HCT116 (cell line): ENCODE measurements at regions not wholly inside any gene's neighbourhood (a gene's known extent, or its start where the extent isn't known, plus 50 kb on each side); places are given as distances from the start of the nearest gene placed in this dataset.

Source experiments
- ATAC-seq: fragments of 200-7000 bp; cut with Tn5 transposase; 2 replicates; pipeline ENCODE4 v1.9.1; 2020; ENCODE audit warnings: mild to moderate bottlenecking, moderate library complexity
- BruUV-seq: library from RNA; stranded (reverse); fragments of 400-500 nt; replicated peaks from 2 replicates; lab custom pipeline; 2021; lab: Mats Ljungman, UMichigan
- CTCF ChIA-PET: fragments of 300-600 bp; sonication (Branson Sonifier 250); formaldehyde crosslinking; loops from one replicate; lab custom pipeline; 2021; ENCODE audit warnings: antibody characterized with exemption; lab: Charles Lee
- POLR2A ChIA-PET: fragments of 300-600, 350-600 bp; sonication (Branson Sonifier 250); formaldehyde crosslinking; loops from one replicate; lab custom pipeline; 2021; ENCODE audit warnings: antibody characterized with exemption; lab: Charles Lee
- RAD21 ChIA-PET, 2 experiments: fragments of 300-600 bp; sonication (Branson Sonifier 250); formaldehyde crosslinking; loops; one replicate each; lab custom pipeline; 2023; ENCODE audit warnings: low total read pairs in 2 of 2; ENCODE audit not compliant: uncharacterized antibody in 2 of 2, unreplicated experiment in 2 of 2, low non-redundant PET in 1 of 2; lab: Charles Lee
- DNase-seq: peaks from one replicate; pipeline ENCODE4 v3.0.0-alpha.2; 2010; ENCODE audit warnings: low read depth, low spot score
- H2AFZ ChIP-seq: fragments of 200-600 bp; shearing (Covaris generic), sonication (generic); 2 replicates; pipeline ENCODE4 v1.6.1; 2017; ENCODE audit warnings: low read depth, mixed run types, mixed read lengths, antibody characterized with exemption, low read length; ENCODE audit not compliant: poor library complexity, severe bottlenecking
- H3K27ac ChIP-seq: 2 replicates; pipeline ENCODE4 v1.5.1; 2012; ENCODE audit warnings: low read depth, low read length
- H3K27me3 ChIP-seq: fragments of 200-600 bp; sonication (generic); 2 replicates; pipeline ENCODE4 v1.6.1; 2016; ENCODE audit warnings: mixed run types, low read length, mixed read lengths; ENCODE audit not compliant: insufficient read depth
- H3K36me3 ChIP-seq, 2 experiments: fragments of 200-500 bp in 1 of 2; fragments of 200-600 bp in 1 of 2; sonication (Bioruptor generic) in 1 of 2; sonication (generic) in 1 of 2; 2 replicates each; pipeline versions ENCODE4 v1.5.1 to v1.6.1; 2014 to 2016; ENCODE audit warnings: low read length in 2 of 2, inconsistent platforms in 1 of 2, mixed read lengths in 1 of 2, mixed run types in 1 of 2; ENCODE audit not compliant: insufficient read depth in 2 of 2, control insufficient read depth in 1 of 2
- H3K4me1 ChIP-seq, 2 experiments: fragments of 200-600 bp in 1 of 2; sonication (generic) in 1 of 2; 2 replicates each; pipeline versions ENCODE4 v1.5.1 to v1.6.1; 2012 to 2017; ENCODE audit warnings: low read length in 2 of 2, inconsistent platforms in 1 of 2, mild to moderate bottlenecking in 1 of 2, mixed read lengths in 1 of 2, mixed run types in 1 of 2, moderate library complexity in 1 of 2; ENCODE audit not compliant: insufficient read depth in 2 of 2, control insufficient read depth in 1 of 2
- H3K4me2 ChIP-seq: fragments of 200-600 bp; sonication (generic); 2 replicates; pipeline ENCODE4 v1.6.1; 2017; ENCODE audit warnings: mixed run types, low read length, mixed read lengths
- H3K4me3 ChIP-seq, 2 experiments: fragments of 200-600 bp in 1 of 2; sonication (generic) in 1 of 2; replicated peaks in 1 of 2; 2 replicates each; pipeline ENCODE4 v1.5.1; 2011 to 2016; ENCODE audit warnings: low read length in 2 of 2, control low read depth in 1 of 2, low read depth in 1 of 2, mild to moderate bottlenecking in 1 of 2, mixed read lengths in 1 of 2, mixed run types in 1 of 2
- H3K79me2 ChIP-seq: fragments of 200-600 bp; sonication (generic); 2 replicates; pipeline ENCODE4 v1.6.1; 2017; ENCODE audit warnings: mild to moderate bottlenecking, mixed run types, low read length, moderate library complexity, mixed read lengths; ENCODE audit not compliant: insufficient read depth
- H3K9ac ChIP-seq: fragments of 200-600 bp; sonication (generic); 2 replicates; pipeline ENCODE4 v1.6.1; 2016; ENCODE audit warnings: low read length, mixed read lengths
- H3K9me2 ChIP-seq: fragments of 200-600 bp; sonication (generic), shearing (Covaris generic); 2 replicates; pipeline ENCODE4 v1.6.1; 2017; ENCODE audit warnings: mixed run types, mild to moderate bottlenecking, moderate library complexity; ENCODE audit not compliant: insufficient read depth
- H3K9me3 ChIP-seq, 2 experiments: fragments of 200-500 bp in 1 of 2; fragments of 200-600 bp in 1 of 2; sonication (Bioruptor generic) in 1 of 2; sonication (generic) in 1 of 2; 2 replicates each; pipeline ENCODE4 v1.6.1; 2014 to 2017; ENCODE audit warnings: low read length in 2 of 2, mixed read lengths in 2 of 2, inconsistent platforms in 1 of 2, low read depth in 1 of 2, mild to moderate bottlenecking in 1 of 2, mixed run types in 1 of 2, moderate library complexity in 1 of 2; ENCODE audit not compliant: control insufficient read depth in 1 of 2, insufficient read depth in 1 of 2
- H4K20me1 ChIP-seq: fragments of 200-600 bp; sonication (generic), shearing (Covaris generic); 2 replicates; pipeline ENCODE4 v1.6.1; 2017; ENCODE audit warnings: mixed run types, mild to moderate bottlenecking, moderate library complexity; ENCODE audit not compliant: insufficient read depth
- CBX3 ChIP-seq: IDR thresholded peaks from 2 replicates; pipeline ENCODE4 v1.6.1; 2012; ENCODE audit warnings: low read depth
- CEBPB ChIP-seq: IDR thresholded peaks from 2 replicates; pipeline ENCODE4 v1.6.1; 2012; ENCODE audit warnings: low read depth
- EGR1 ChIP-seq: IDR thresholded peaks from 2 replicates; pipeline ENCODE4 v1.6.1; 2012; ENCODE audit warnings: low read depth
- EZH2 ChIP-seq: fragments of 200-600 bp; sonication (generic); IDR thresholded peaks from 2 replicates; pipeline ENCODE4 v1.6.1; 2017; ENCODE audit warnings: antibody characterized with exemption, mixed run types
- EZH2phosphoT487 ChIP-seq: fragments of 200-600 bp; IDR thresholded peaks from 2 replicates; pipeline ENCODE4 v1.6.1; 2018; ENCODE audit warnings: antibody characterized with exemption, borderline replicate concordance
- JUND ChIP-seq: IDR thresholded peaks from 2 replicates; pipeline ENCODE4 v1.6.1; 2012
- POLR2A ChIP-seq: IDR thresholded peaks from 2 replicates; pipeline ENCODE4 v1.7.0; 2011; ENCODE audit warnings: borderline replicate concordance; ENCODE audit not compliant: insufficient read depth, insufficient read length; ENCODE audit errors: extremely low read depth
- POLR2AphosphoS5 ChIP-seq: IDR thresholded peaks from 2 replicates; pipeline ENCODE4 v1.6.1; 2011; ENCODE audit warnings: mild to moderate bottlenecking, low read depth, low read length, moderate library complexity
- SIN3A ChIP-seq: IDR thresholded peaks from 2 replicates; pipeline ENCODE4 v1.6.1; 2012; ENCODE audit warnings: low read depth
- SP1 ChIP-seq: IDR thresholded peaks from 2 replicates; pipeline ENCODE4 v1.6.1; 2012; ENCODE audit warnings: low read depth
- TCF7L2 ChIP-seq: IDR thresholded peaks from 2 replicates; pipeline ENCODE4 v1.7.0; 2011; ENCODE audit warnings: borderline replicate concordance, inconsistent platforms; ENCODE audit not compliant: insufficient read depth, insufficient read length; ENCODE audit errors: extremely low read depth
- ZFX ChIP-seq: fragments of 450-650 bp; IDR thresholded peaks from 2 replicates; pipeline ENCODE4 v1.6.1; 2017
- ZNF274 ChIP-seq: fragments of 200-500 bp; sonication (Bioruptor generic); IDR thresholded peaks from 2 replicates; pipeline ENCODE4 v1.6.1; 2014; ENCODE audit warnings: mild to moderate bottlenecking, low read depth, low read length, inconsistent platforms
- intact Hi-C: fragments of 100-400 bp; cut with micrococcal nuclease; formaldehyde crosslinking; loops from 2 replicates; pipeline ENCODE4 v1.10.0; 2022
- TF ChIP-seq, protein P1 (sequence below): IDR thresholded peaks from 2 replicates; pipeline ENCODE4 v1.6.1; 2012
- TF ChIP-seq, protein P2 (sequence below), 3 experiments: fragments of 200-600 bp in 1 of 3; sonication (generic) in 1 of 3; IDR thresholded peaks in 2 of 3; conservative IDR thresholded peaks in 1 of 3; 2 replicates each; pipeline ENCODE4 v1.5.1; 2012 to 2017; ENCODE audit warnings: low read depth in 2 of 3, low read length in 2 of 3, antibody characterized with exemption in 1 of 3, borderline replicate concordance in 1 of 3, control low read depth in 1 of 3, mild to moderate bottlenecking in 1 of 3, mixed read lengths in 1 of 3, mixed run types in 1 of 3, moderate library complexity in 1 of 3; ENCODE audit not compliant: insufficient read depth in 1 of 3
- TF ChIP-seq, protein P3 (sequence below): IDR thresholded peaks from 2 replicates; pipeline ENCODE4 v1.6.1; 2012
- TF ChIP-seq, protein P4 (sequence below): IDR thresholded peaks from 2 replicates; pipeline ENCODE4 v1.6.1; 2011; ENCODE audit warnings: mild to moderate bottlenecking, low read length, moderate library complexity; ENCODE audit not compliant: insufficient replicate concordance; ENCODE audit errors: extremely low read depth

DNA sequence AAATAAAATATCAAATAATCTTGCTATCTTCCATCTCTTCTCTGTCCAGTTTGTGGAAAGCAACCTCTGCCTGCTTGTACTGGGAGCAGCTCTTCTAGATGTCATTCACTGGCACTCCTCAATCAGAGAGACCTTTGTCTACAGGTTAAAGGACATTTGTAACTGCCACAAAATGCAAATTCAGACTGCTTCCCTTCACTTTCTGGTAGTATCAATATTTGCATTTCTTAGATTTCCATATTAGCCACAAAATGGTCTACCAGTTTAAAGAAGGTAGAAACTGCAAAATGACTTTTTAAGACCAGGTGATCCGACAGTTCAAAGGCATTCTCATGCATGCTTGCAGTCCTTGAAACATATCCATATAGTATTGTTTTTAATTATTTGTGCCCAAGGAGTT is 51.7 kb upstream of the RCN1 start:
- Histone ChIP-seq H3K9me3 (no peaks in the 10 kb centered on the region), H3K4me3 (no peak overlapping the region), H3K4me1 (no peaks in the 10 kb centered on the region), H2AFZ (no peak overlapping the region), H3K36me3 (no peaks in the 10 kb centered on the region), H3K27ac (no peak overlapping the region)
- RAD21 ChIA-PET: no interaction called here
- intact Hi-C loops: no loop called here
- DNase-seq: no peak
- TF ChIP-seq, protein P1, sequence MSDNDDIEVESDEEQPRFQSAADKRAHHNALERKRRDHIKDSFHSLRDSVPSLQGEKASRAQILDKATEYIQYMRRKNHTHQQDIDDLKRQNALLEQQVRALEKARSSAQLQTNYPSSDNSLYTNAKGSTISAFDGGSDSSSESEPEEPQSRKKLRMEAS: no peak
- no peak for TF ChIP-seq TCF7L2
- TF ChIP-seq CEBPB: no peak
- TF ChIP-seq EGR1: no peak
- TF ChIP-seq, protein P2, sequence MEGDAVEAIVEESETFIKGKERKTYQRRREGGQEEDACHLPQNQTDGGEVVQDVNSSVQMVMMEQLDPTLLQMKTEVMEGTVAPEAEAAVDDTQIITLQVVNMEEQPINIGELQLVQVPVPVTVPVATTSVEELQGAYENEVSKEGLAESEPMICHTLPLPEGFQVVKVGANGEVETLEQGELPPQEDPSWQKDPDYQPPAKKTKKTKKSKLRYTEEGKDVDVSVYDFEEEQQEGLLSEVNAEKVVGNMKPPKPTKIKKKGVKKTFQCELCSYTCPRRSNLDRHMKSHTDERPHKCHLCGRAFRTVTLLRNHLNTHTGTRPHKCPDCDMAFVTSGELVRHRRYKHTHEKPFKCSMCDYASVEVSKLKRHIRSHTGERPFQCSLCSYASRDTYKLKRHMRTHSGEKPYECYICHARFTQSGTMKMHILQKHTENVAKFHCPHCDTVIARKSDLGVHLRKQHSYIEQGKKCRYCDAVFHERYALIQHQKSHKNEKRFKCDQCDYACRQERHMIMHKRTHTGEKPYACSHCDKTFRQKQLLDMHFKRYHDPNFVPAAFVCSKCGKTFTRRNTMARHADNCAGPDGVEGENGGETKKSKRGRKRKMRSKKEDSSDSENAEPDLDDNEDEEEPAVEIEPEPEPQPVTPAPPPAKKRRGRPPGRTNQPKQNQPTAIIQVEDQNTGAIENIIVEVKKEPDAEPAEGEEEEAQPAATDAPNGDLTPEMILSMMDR (IDR thresholded peaks at IDR 0.05 in 2 of 3, conservative IDR thresholded peaks at IDR 0.05 in 1 of 3; ENCODE audit: borderline replicate concordance in 1 of 3, insufficient read depth in 1 of 3, low read depth in 2 of 3, low read length in 2 of 3): no peak
- no peak for TF ChIP-seq EZH2phosphoT487
- no peak for TF ChIP-seq POLR2A
- TF ChIP-seq, protein P3, sequence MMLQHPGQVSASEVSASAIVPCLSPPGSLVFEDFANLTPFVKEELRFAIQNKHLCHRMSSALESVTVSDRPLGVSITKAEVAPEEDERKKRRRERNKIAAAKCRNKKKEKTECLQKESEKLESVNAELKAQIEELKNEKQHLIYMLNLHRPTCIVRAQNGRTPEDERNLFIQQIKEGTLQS: no peak
- TF ChIP-seq SIN3A: no peak
- no peak for TF ChIP-seq JUND
- no peak for TF ChIP-seq EZH2
- no peak for TF ChIP-seq ZNF274
- no peak for TF ChIP-seq ZFX
- no peak for TF ChIP-seq SP1
- TF ChIP-seq, protein P4, sequence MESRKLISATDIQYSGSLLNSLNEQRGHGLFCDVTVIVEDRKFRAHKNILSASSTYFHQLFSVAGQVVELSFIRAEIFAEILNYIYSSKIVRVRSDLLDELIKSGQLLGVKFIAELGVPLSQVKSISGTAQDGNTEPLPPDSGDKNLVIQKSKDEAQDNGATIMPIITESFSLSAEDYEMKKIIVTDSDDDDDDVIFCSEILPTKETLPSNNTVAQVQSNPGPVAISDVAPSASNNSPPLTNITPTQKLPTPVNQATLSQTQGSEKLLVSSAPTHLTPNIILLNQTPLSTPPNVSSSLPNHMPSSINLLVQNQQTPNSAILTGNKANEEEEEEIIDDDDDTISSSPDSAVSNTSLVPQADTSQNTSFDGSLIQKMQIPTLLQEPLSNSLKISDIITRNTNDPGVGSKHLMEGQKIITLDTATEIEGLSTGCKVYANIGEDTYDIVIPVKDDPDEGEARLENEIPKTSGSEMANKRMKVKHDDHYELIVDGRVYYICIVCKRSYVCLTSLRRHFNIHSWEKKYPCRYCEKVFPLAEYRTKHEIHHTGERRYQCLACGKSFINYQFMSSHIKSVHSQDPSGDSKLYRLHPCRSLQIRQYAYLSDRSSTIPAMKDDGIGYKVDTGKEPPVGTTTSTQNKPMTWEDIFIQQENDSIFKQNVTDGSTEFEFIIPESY: no peak
- TF ChIP-seq CBX3: no peak
- TF ChIP-seq POLR2AphosphoS5: no peak
- TF ChIP-seq, all 23 proteins: peak for 0
- no peak for ATAC-seq
- POLR2A ChIA-PET: no interaction called here
- no peaks in the 10 kb centered on the region for H3K79me2 ChIP-seq
- no peak overlapping the region for H3K4me2 ChIP-seq
- no TSS peak for BruUV-seq
- CTCF ChIA-PET: no interaction called here
- H3K9me2 ChIP-seq: no peaks in the 10 kb centered on the region
- no peak overlapping the region for H3K9ac ChIP-seq
- H4K20me1 ChIP-seq: no peaks in the 10 kb centered on the region
- no peaks in the 10 kb centered on the region for H3K27me3 ChIP-seq
